Esophagus squamous epithelium (tissue), 4 donors: ENCODE measurements at regions not wholly inside any gene's neighbourhood (a gene's known extent, or its start where the extent isn't known, plus 50 kb on each side); places are given as distances from the start of the nearest gene placed in this dataset.

ENCODE experiments used
- POLR2A ChIP-seq, 4 donors: fragments of 450-650 bp; IDR thresholded peaks; one replicate each; pipeline ENCODE4 v1.6.1; 2017; ENCODE audit warnings: antibody characterized with exemption in 4 of 4, mild to moderate bottlenecking in 4 of 4, moderate library complexity in 3 of 4
- TF ChIP-seq, protein P1 (sequence below), 6 experiments: fragments of 450-650 bp in 4 of 6; fragments of 200-600 bp in 2 of 6; sonication (generic) in 2 of 6; IDR thresholded peaks; one replicate each; pipeline ENCODE4 v1.5.1; 2016 to 2019; ENCODE audit warnings: antibody characterized with exemption in 6 of 6, mild to moderate bottlenecking in 4 of 6, moderate library complexity in 4 of 6

DNA sequence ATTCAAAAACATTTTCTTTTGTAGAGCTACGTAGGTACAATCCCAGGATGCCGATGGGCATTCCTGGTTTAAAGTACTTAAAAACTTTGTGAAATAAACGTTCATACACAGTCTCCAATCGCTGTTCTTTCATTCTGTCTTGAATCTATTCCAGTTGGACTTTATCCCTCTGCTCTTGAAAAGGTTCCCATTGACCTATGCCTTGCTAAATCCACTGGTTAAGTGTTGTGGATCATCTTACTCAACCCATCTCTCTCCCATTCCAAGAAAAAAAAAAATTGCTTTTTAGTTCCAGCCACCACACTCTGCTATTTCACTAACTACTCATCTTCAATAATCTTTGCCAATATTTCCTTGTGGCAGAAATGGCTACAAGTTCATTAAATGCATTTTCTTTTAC is 542.3 kb upstream of the GRIA3 start:
- TF ChIP-seq, protein P1, sequence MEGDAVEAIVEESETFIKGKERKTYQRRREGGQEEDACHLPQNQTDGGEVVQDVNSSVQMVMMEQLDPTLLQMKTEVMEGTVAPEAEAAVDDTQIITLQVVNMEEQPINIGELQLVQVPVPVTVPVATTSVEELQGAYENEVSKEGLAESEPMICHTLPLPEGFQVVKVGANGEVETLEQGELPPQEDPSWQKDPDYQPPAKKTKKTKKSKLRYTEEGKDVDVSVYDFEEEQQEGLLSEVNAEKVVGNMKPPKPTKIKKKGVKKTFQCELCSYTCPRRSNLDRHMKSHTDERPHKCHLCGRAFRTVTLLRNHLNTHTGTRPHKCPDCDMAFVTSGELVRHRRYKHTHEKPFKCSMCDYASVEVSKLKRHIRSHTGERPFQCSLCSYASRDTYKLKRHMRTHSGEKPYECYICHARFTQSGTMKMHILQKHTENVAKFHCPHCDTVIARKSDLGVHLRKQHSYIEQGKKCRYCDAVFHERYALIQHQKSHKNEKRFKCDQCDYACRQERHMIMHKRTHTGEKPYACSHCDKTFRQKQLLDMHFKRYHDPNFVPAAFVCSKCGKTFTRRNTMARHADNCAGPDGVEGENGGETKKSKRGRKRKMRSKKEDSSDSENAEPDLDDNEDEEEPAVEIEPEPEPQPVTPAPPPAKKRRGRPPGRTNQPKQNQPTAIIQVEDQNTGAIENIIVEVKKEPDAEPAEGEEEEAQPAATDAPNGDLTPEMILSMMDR (IDR thresholded peaks at IDR 0.05), result no peak
- no peak for TF ChIP-seq POLR2A (IDR thresholded peaks at IDR 0.05)
